PFSK-1 (cell line): ENCODE measurements at regions not wholly inside any gene's neighbourhood (a gene's known extent, or its start where the extent isn't known, plus 50 kb on each side); places are given as distances from the start of the nearest gene placed in this dataset.

Experiments
- POLR2AphosphoS5 ChIP-seq: IDR thresholded peaks from 2 replicates; pipeline ENCODE4 v1.6.1; 2012; ENCODE audit warnings: low read depth, mild to moderate bottlenecking, control low read depth, low read length, moderate library complexity
- TAF1 ChIP-seq: IDR thresholded peaks from 2 replicates; pipeline ENCODE4 v1.6.1; 2012; ENCODE audit warnings: low read length, control low read depth, borderline replicate concordance; ENCODE audit not compliant: insufficient read depth
- TF ChIP-seq, protein P1 (sequence below), 2 experiments: IDR thresholded peaks; 2 replicates each; pipeline versions ENCODE4 v1.6.1 to v1.8.0; 2011 to 2012; ENCODE audit warnings: low read depth in 2 of 2, low read length in 2 of 2, control low read depth in 1 of 2, inconsistent platforms in 1 of 2, mild to moderate bottlenecking in 1 of 2, moderate library complexity in 1 of 2; ENCODE audit not compliant: insufficient read depth in 1 of 2

DNA sequence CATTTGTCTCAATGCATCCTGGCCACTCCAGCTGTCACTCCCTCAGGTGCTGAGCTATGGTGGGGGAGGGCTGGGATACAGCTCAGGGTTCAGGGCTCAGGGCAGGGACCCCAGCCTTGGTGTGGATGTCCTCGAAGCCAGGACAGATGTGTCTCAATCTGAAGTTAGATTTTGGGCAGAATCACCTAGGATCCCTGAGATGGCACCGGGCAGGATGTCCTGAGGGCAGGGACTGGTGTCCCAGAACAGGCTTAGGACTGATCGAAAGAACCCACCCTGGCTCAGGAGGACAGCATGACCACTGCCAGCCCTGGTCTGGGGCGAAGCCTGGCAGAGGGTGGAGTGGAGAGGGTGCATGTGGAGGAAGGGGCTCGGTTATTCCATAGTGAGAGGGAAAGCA, 96.8 kb upstream of the THY1 start:
- no peak for TF ChIP-seq POLR2AphosphoS5
- no peak for TF ChIP-seq TAF1
- TF ChIP-seq, protein P1, sequence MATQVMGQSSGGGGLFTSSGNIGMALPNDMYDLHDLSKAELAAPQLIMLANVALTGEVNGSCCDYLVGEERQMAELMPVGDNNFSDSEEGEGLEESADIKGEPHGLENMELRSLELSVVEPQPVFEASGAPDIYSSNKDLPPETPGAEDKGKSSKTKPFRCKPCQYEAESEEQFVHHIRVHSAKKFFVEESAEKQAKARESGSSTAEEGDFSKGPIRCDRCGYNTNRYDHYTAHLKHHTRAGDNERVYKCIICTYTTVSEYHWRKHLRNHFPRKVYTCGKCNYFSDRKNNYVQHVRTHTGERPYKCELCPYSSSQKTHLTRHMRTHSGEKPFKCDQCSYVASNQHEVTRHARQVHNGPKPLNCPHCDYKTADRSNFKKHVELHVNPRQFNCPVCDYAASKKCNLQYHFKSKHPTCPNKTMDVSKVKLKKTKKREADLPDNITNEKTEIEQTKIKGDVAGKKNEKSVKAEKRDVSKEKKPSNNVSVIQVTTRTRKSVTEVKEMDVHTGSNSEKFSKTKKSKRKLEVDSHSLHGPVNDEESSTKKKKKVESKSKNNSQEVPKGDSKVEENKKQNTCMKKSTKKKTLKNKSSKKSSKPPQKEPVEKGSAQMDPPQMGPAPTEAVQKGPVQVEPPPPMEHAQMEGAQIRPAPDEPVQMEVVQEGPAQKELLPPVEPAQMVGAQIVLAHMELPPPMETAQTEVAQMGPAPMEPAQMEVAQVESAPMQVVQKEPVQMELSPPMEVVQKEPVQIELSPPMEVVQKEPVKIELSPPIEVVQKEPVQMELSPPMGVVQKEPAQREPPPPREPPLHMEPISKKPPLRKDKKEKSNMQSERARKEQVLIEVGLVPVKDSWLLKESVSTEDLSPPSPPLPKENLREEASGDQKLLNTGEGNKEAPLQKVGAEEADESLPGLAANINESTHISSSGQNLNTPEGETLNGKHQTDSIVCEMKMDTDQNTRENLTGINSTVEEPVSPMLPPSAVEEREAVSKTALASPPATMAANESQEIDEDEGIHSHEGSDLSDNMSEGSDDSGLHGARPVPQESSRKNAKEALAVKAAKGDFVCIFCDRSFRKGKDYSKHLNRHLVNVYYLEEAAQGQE (IDR thresholded peaks at IDR 0.05; ENCODE audit: insufficient read depth in 1 of 2, low read depth in 2 of 2, low read length in 2 of 2), result no peak
